ENCODE measurements at regions not wholly inside any gene's neighbourhood (a gene's known extent, or its start where the extent isn't known, plus 50 kb on each side); places are given as distances from the start of the nearest gene placed in this dataset.

DNA sequence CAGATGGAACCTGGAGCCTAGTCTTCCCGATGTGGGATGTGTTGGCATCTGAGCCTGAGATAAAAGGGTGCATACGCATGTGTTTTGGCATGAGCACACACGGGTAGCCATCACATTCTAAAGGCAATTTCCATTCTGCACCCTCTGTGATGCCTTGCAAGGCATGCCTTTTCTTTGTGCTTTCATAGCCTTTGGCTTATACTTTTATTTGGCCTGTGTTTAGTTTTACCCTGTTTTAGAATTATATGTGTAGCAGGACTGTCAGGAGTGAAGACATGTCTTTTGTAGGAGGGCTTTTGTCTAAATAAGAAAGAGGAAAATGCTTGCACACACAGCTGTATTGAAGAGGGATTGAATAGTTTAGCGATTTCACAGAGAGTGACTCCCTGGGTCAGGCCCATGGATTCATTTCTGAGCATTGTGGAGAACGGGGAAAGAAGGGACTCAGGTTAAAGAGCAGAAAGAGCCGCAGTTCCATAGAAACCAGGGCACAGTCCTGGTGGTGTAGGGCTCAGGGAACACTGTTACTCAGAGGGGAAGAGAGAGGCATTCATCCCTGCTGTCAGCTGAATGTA is 530.2 kb downstream of the DHX35 start:
- CTCF ChIA-PET: no interaction called here
- Mint-ChIP-seq H3K4me3 (no peak overlapping the region), H3K4me1 (no peaks in the 10 kb centered on the region)

GRCh38 chr20:39491711-39492110 is 529.6 kb downstream of the DHX35 start:
- H3K27me3 ChIP-seq (ENCODE audit: insufficient read depth, low read length, poor library complexity, severe bottlenecking): no peaks in the 10 kb centered on the region
- Mint-ChIP-seq H3K27me3 (no peaks in the 10 kb centered on the region), H3K36me3 (no peaks in the 10 kb centered on the region), H3K27ac (no peak overlapping the region), H3K4me1 (no peaks in the 10 kb centered on the region), H3K4me3 (no peak overlapping the region), H3K9me3 (peaks cover 0 to 11% (median 9%) of the 10 kb centered on the region in 5 donors)
- no peak overlapping the region for H3K27ac ChIP-seq (ENCODE audit: low read depth, low read length)
- CTCF ChIA-PET: no interaction called here
- no peak overlapping the region for H3K4me3 ChIP-seq (ENCODE audit: low read length)
- no peaks in the 10 kb centered on the region for H3K36me3 ChIP-seq (ENCODE audit: insufficient read depth, low read length)
- POLR2A ChIA-PET: no interaction called here
- H3K4me1 ChIP-seq (ENCODE audit: insufficient read depth, low read length): no peaks in the 10 kb centered on the region
- DNase-seq: no peak
- no peaks in the 10 kb centered on the region for H3K9me3 ChIP-seq (ENCODE audit: low read length)

More for the DNA sequence above, 530.2 kb downstream of the DHX35 start:
- no peak overlapping the region for H3K27ac Mint-ChIP-seq
- no peak overlapping the region for H3K4me3 ChIP-seq (ENCODE audit: low read length)
- no peaks in the 10 kb centered on the region for H3K9me3 ChIP-seq (ENCODE audit: low read length)
- H3K27ac ChIP-seq (ENCODE audit: low read depth, low read length): no peak overlapping the region
- no peaks in the 10 kb centered on the region for H3K36me3 Mint-ChIP-seq
- POLR2A ChIA-PET: no interaction called here
- H3K9me3 Mint-ChIP-seq: peaks cover 0 to 12% (median 8%) of the 10 kb centered on the region in 5 donors
- no peaks in the 10 kb centered on the region for H3K27me3 Mint-ChIP-seq
- H3K4me1 ChIP-seq (ENCODE audit: insufficient read depth, low read length): no peaks in the 10 kb centered on the region
- DNase-seq: no peak
- H3K27me3 ChIP-seq (ENCODE audit: insufficient read depth, low read length, poor library complexity, severe bottlenecking): no peaks in the 10 kb centered on the region
- no peaks in the 10 kb centered on the region for H3K36me3 ChIP-seq (ENCODE audit: insufficient read depth, low read length)

DNA sequence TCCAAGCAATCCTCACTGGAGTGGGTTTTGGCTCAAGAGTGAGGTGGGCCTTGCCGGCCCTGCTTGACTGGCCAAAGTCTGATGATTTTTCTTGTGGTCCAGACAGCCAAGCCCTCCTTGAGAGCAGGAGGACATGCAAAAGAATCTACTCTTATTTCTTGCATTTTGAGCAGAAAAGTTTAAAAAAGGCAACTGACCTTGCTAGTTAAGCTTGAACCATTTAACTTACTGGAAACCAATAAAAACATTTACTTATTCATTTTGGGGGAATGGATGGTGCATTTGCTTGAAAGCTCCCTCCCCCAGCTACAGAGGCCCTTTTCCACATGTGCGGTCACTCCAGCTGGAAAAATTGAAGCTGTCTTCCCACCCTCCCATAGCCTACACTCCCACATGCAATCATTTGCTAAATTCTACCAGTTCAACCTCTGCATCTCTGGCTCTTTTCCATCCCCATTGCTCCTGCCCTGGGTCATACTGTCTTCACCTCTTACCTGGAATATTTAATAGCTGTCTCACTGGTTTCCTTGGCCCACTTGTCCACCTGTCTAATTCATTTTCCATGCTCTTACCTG is 527.9 kb downstream of the DHX35 start:
- no peak overlapping the region for H3K4me3 Mint-ChIP-seq
- Histone ChIP-seq H3K4me3 (ENCODE audit: low read length) (no peak overlapping the region), H3K27ac (ENCODE audit: low read depth, low read length) (no peak overlapping the region), H3K27me3 (ENCODE audit: insufficient read depth, low read length, poor library complexity, severe bottlenecking) (no peaks in the 10 kb centered on the region), H3K36me3 (ENCODE audit: insufficient read depth, low read length) (no peaks in the 10 kb centered on the region), H3K9me3 (ENCODE audit: low read length) (no peaks in the 10 kb centered on the region), H3K4me1 (ENCODE audit: insufficient read depth, low read length) (no peaks in the 10 kb centered on the region)
- ChIA-PET CTCF (no interaction called here), POLR2A (no interaction called here)
- no peaks in the 10 kb centered on the region for H3K27me3 Mint-ChIP-seq
- H3K9me3 Mint-ChIP-seq: peaks cover 0 to 11% (median 9%) of the 10 kb centered on the region in 5 donors
- H3K36me3 Mint-ChIP-seq: no peaks in the 10 kb centered on the region
- no peak for DNase-seq
- no peaks in the 10 kb centered on the region for H3K4me1 Mint-ChIP-seq
- H3K27ac Mint-ChIP-seq: no peak overlapping the region

GRCh38 chr20:39480276-39481043 is 518.3 kb downstream of the DHX35 start:
- no peaks in the 10 kb centered on the region for H3K27me3 ChIP-seq (ENCODE audit: insufficient read depth, low read length, poor library complexity, severe bottlenecking)
- H3K27me3 Mint-ChIP-seq: peaks cover 0 to 2% of the 10 kb centered on the region in 2 donors
- no peak overlapping the region for H3K4me3 ChIP-seq (ENCODE audit: low read length)
- no peaks in the 10 kb centered on the region for H3K36me3 Mint-ChIP-seq
- DNase-seq: no peak
- CTCF ChIA-PET: no interaction called here
- H3K4me3 Mint-ChIP-seq: no peak overlapping the region
- POLR2A ChIA-PET: no interaction called here
- no peaks in the 10 kb centered on the region for H3K9me3 ChIP-seq (ENCODE audit: low read length)
- no peak overlapping the region for H3K27ac ChIP-seq (ENCODE audit: low read depth, low read length)
- no peak overlapping the region for H3K27ac Mint-ChIP-seq
- H3K4me1 Mint-ChIP-seq: no peaks in the 10 kb centered on the region
- peaks cover 0 to 5% (median 0%) of the 10 kb centered on the region in 5 donors for H3K9me3 Mint-ChIP-seq
- no peaks in the 10 kb centered on the region for H3K36me3 ChIP-seq (ENCODE audit: insufficient read depth, low read length)
- H3K4me1 ChIP-seq (ENCODE audit: insufficient read depth, low read length): no peaks in the 10 kb centered on the region

DNA sequence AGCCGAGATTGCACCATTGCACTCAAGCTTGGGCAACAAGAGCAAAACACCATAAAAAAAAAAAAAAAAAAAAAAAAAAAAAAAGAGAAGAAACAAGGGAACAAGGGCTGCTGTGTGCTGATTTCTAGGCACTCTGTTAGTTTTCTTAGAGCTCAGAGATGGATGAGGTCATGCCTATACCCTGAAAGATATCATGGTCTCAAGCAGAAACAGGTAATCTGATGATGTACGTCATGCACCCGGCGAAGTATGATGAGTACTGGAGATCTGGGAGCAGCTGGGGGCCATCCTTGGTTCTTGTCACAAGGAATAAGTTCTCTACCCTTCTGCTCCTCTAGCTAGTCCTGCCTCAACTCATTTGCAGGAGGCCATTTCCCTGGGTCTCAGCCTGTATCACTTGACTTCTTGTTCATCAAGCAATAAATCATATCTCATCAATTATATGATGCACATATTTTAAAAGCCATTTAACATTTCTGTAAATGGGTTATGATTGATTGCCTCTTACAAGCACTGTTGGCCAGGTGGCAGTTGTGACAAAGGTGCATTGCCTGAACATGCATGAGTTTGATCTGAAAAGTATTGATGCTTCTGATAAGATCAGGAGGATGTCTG is 517.2 kb downstream of the DHX35 start:
- ChIA-PET POLR2A (no interaction called here), CTCF (no interaction called here)
- H3K27ac ChIP-seq (ENCODE audit: low read depth, low read length): no peak overlapping the region
- Mint-ChIP-seq H3K4me1 (no peaks in the 10 kb centered on the region), H3K27ac (no peak overlapping the region), H3K27me3 (peaks cover 0 to 2% of the 10 kb centered on the region in 2 donors), H3K9me3 (peaks cover 0 to 5% (median 0%) of the 10 kb centered on the region in 5 donors), H3K4me3 (no peak overlapping the region), H3K36me3 (no peaks in the 10 kb centered on the region)
- no peaks in the 10 kb centered on the region for H3K9me3 ChIP-seq (ENCODE audit: low read length)
- DNase-seq: no peak
- H3K4me1 ChIP-seq (ENCODE audit: insufficient read depth, low read length): no peaks in the 10 kb centered on the region
- H3K27me3 ChIP-seq (ENCODE audit: insufficient read depth, low read length, poor library complexity, severe bottlenecking): no peaks in the 10 kb centered on the region
- no peaks in the 10 kb centered on the region for H3K36me3 ChIP-seq (ENCODE audit: insufficient read depth, low read length)
- H3K4me3 ChIP-seq (ENCODE audit: low read length): no peak overlapping the region

GRCh38 chr20:39474879-39475278 is 512.7 kb downstream of the DHX35 start:
- no peaks in the 10 kb centered on the region for H3K36me3 ChIP-seq (ENCODE audit: insufficient read depth, low read length)
- POLR2A ChIA-PET: no interaction called here
- H3K27ac ChIP-seq (ENCODE audit: low read depth, low read length): no peak overlapping the region
- H3K4me3 Mint-ChIP-seq: no peak overlapping the region
- peaks cover 0 to 5% (median 2%) of the 10 kb centered on the region in 5 donors for H3K9me3 Mint-ChIP-seq
- H3K4me1 Mint-ChIP-seq: no peaks in the 10 kb centered on the region
- no peak overlapping the region for H3K4me3 ChIP-seq (ENCODE audit: low read length)
- H3K27me3 Mint-ChIP-seq: no peaks in the 10 kb centered on the region
- no peaks in the 10 kb centered on the region for H3K36me3 Mint-ChIP-seq
- no peaks in the 10 kb centered on the region for H3K27me3 ChIP-seq (ENCODE audit: insufficient read depth, low read length, poor library complexity, severe bottlenecking)
- H3K9me3 ChIP-seq (ENCODE audit: low read length): no peaks in the 10 kb centered on the region
- no peaks in the 10 kb centered on the region for H3K4me1 ChIP-seq (ENCODE audit: insufficient read depth, low read length)
- DNase-seq: no peak
- H3K27ac Mint-ChIP-seq: no peak overlapping the region
- CTCF ChIA-PET: no interaction called here

DNA sequence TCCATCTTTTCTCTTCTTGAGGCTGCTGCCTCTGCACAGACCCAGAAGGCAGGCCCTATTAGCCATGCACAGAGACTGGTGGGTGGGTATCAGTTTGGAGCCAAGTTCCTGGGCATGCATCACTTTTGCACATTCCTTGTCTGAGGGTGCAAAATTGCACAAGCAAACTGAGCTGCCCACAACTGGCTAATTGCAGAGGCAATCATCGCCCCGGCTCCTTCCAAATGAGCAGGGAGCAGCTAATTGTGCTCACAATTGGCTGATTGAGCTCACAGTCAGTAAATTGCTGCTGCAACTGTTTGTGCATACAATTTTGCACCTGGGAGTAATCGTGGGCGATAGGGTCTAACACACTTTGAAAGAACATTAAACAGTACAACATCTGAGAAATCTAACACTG is 511.4 kb downstream of the DHX35 start:
- no peaks in the 10 kb centered on the region for H3K9me3 ChIP-seq (ENCODE audit: low read length)
- ChIA-PET CTCF (no interaction called here), POLR2A (no interaction called here)
- no peaks in the 10 kb centered on the region for H3K4me1 ChIP-seq (ENCODE audit: insufficient read depth, low read length)
- no peak overlapping the region for H3K27ac Mint-ChIP-seq
- no peak for DNase-seq
- no peaks in the 10 kb centered on the region for H3K27me3 Mint-ChIP-seq
- H3K9me3 Mint-ChIP-seq: peaks cover 0 to 5% (median 3%) of the 10 kb centered on the region in 5 donors
- no peak overlapping the region for H3K4me3 Mint-ChIP-seq
- H3K36me3 Mint-ChIP-seq: no peaks in the 10 kb centered on the region
- H3K4me3 ChIP-seq (ENCODE audit: low read length): no peak overlapping the region
- no peak overlapping the region for H3K27ac ChIP-seq (ENCODE audit: low read depth, low read length)
- H3K4me1 Mint-ChIP-seq: no peaks in the 10 kb centered on the region
- H3K27me3 ChIP-seq (ENCODE audit: insufficient read depth, low read length, poor library complexity, severe bottlenecking): no peaks in the 10 kb centered on the region
- no peaks in the 10 kb centered on the region for H3K36me3 ChIP-seq (ENCODE audit: insufficient read depth, low read length)

DNA sequence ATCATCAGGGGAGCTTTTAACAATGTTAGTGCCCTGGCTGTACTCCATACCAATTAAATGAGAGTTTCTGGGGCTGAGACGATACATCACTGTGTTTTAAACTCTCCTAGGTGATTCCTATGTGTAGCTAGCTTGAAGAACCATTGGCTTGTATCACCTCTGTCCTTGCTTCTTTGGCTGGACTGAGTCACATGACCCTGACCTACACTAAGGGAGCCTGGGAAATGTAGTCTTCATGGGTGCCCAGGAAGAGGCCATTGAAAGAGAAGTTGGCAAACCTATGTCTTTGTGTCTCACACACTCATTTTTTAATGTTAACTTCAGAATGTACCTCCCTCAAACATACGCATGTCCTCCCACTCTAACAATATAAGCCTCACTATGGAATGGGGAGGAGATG is 506.6 kb downstream of the DHX35 start:
- Histone ChIP-seq H3K36me3 (ENCODE audit: insufficient read depth, low read length) (no peaks in the 10 kb centered on the region), H3K27ac (ENCODE audit: low read depth, low read length) (no peak overlapping the region), H3K4me1 (ENCODE audit: insufficient read depth, low read length) (no peaks in the 10 kb centered on the region), H3K9me3 (ENCODE audit: low read length) (no peaks in the 10 kb centered on the region), H3K4me3 (ENCODE audit: low read length) (no peak overlapping the region), H3K27me3 (ENCODE audit: insufficient read depth, low read length, poor library complexity, severe bottlenecking) (no peaks in the 10 kb centered on the region)
- H3K9me3 Mint-ChIP-seq: peaks cover 0 to 5% (median 3%) of the 10 kb centered on the region in 5 donors
- CTCF ChIA-PET: no interaction called here
- DNase-seq: no peak
- no peak overlapping the region for H3K4me3 Mint-ChIP-seq
- H3K27me3 Mint-ChIP-seq: peaks cover 0 to 3% of the 10 kb centered on the region in 2 donors
- no peak overlapping the region for H3K27ac Mint-ChIP-seq
- H3K36me3 Mint-ChIP-seq: no peaks in the 10 kb centered on the region
- no peaks in the 10 kb centered on the region for H3K4me1 Mint-ChIP-seq
- POLR2A ChIA-PET: no interaction called here
